NOMO-1 treated with dmso at 0.1 percent for 144 hours (cell line): ENCODE measurements at regions not wholly inside any gene's neighbourhood (a gene's known extent, or its start where the extent isn't known, plus 50 kb on each side); places are given as distances from the start of the nearest gene placed in this dataset.
"Not testable (repeated sequence)": the region's sequence is repeated elsewhere in the genome, so short reads cannot be mapped to it uniquely, and the experiment has no call there.

Source experiments
- DNase-seq: peaks from one replicate; lab custom pipeline; 2025; ENCODE audit not compliant: unreplicated experiment; lab: John Stamatoyannopoulos, UW

- no peak for DNase-seq
Measured at GRCh38 chr3:152891678-152892077, 56.7 kb downstream of the P2RY1 start.

GRCh38 chr3:152892446-152892845 lies 57.5 kb downstream of the P2RY1 start:
- DNase-seq = no peak

GRCh38 chr3:152893647-152894046 lies 58.7 kb downstream of the P2RY1 start:
- DNase-seq = no peak

- no peak for DNase-seq
Measured at GRCh38 chr3:152899306-152899705, 64.4 kb downstream of the P2RY1 start.

GRCh38 chr3:152902141-152902669 lies 67.3 kb downstream of the P2RY1 start:
- no peak for DNase-seq

GRCh38 chr3:152905631-152906030 lies 70.7 kb downstream of the P2RY1 start:
- no peak for DNase-seq

GRCh38 chr3:152909180-152909883 lies 74.4 kb downstream of the P2RY1 start:
- DNase-seq = no peak

- no peak for DNase-seq
Measured at GRCh38 chr3:152910211-152910610, 75.3 kb downstream of the P2RY1 start.

GRCh38 chr3:152910966-152911365 lies 76.0 kb downstream of the P2RY1 start:
- DNase-seq = no peak

- not testable (repeated sequence) for DNase-seq
Measured at GRCh38 chr3:152914743-152915142, 79.8 kb downstream of the P2RY1 start.

- no peak for DNase-seq
Measured at GRCh38 chr3:152915695-152916094, 80.8 kb downstream of the P2RY1 start.

GRCh38 chr3:152916753-152917279 lies 81.9 kb downstream of the P2RY1 start:
- no peak for DNase-seq

GRCh38 chr3:152921351-152921750 lies 86.4 kb downstream of the P2RY1 start:
- no peak for DNase-seq

- no peak for DNase-seq
Measured at GRCh38 chr3:152922554-152922953, 87.6 kb downstream of the P2RY1 start.

- DNase-seq = no peak
Measured at GRCh38 chr3:152927131-152927530, 92.2 kb downstream of the P2RY1 start.

- DNase-seq = no peak
Measured at GRCh38 chr3:152930516-152930915, 95.6 kb downstream of the P2RY1 start.

- no peak for DNase-seq
Measured at GRCh38 chr3:152937234-152937633, 102.3 kb downstream of the P2RY1 start.

- DNase-seq = no peak
Measured at GRCh38 chr3:152938974-152939636, 104.2 kb downstream of the P2RY1 start.

- no peak for DNase-seq
Measured at GRCh38 chr3:152941859-152942258, 106.9 kb downstream of the P2RY1 start.

- no peak for DNase-seq
Measured at GRCh38 chr3:152942366-152942765, 107.4 kb downstream of the P2RY1 start.

GRCh38 chr3:152943645-152944044 lies 108.7 kb downstream of the P2RY1 start:
- DNase-seq = no peak

- no peak for DNase-seq
Measured at GRCh38 chr3:152944671-152945070, 109.7 kb downstream of the P2RY1 start.
